Hepatocyte (in vitro differentiated cells): ENCODE measurements at regions not wholly inside any gene's neighbourhood (a gene's known extent, or its start where the extent isn't known, plus 50 kb on each side); places are given as distances from the start of the nearest gene placed in this dataset.

Experiments
- DNase-seq: peaks from one replicate; pipeline ENCODE4 v3.0.0-alpha.2; 2016; ENCODE audit warnings: low spot score
- H2AFZ ChIP-seq: fragments of 200-600 bp; sonication (generic); 2 replicates; pipeline ENCODE4 v1.6.0; 2016; ENCODE audit warnings: antibody characterized with exemption, mild to moderate bottlenecking
- H3K27ac ChIP-seq: fragments of 200-600 bp; sonication (generic); 2 replicates; pipeline ENCODE4 v1.5.1; 2016; ENCODE audit warnings: mild to moderate bottlenecking
- H3K27me3 ChIP-seq: fragments of 200-600 bp; sonication (generic); 2 replicates; pipeline ENCODE4 v1.6.1; 2016
- H3K36me3 ChIP-seq: fragments of 200-600 bp; sonication (generic); replicated peaks from 2 replicates; pipeline ENCODE4 v1.5.1; 2016; ENCODE audit warnings: low read depth; ENCODE audit not compliant: insufficient read depth
- H3K4me1 ChIP-seq: fragments of 200-600 bp; sonication (generic); 2 replicates; pipeline ENCODE4 v1.5.1; 2016; ENCODE audit warnings: mild to moderate bottlenecking, moderate library complexity; ENCODE audit not compliant: insufficient read depth
- H3K4me2 ChIP-seq: fragments of 200-600 bp; sonication (generic); 2 replicates; pipeline ENCODE4 v1.6.0; 2016
- H3K4me3 ChIP-seq: fragments of 200-600 bp; sonication (generic); 2 replicates; pipeline ENCODE4 v1.5.1; 2016; ENCODE audit warnings: mild to moderate bottlenecking
- H3K79me2 ChIP-seq: fragments of 200-600 bp; sonication (generic); 2 replicates; pipeline ENCODE4 v1.6.0; 2017; ENCODE audit warnings: mild to moderate bottlenecking
- H3K9me2 ChIP-seq: fragments of 200-600 bp; sonication (generic); replicated peaks from 2 replicates; pipeline ENCODE4 v1.6.0; 2017; ENCODE audit warnings: mild to moderate bottlenecking; ENCODE audit not compliant: insufficient read depth
- H3K9me3 ChIP-seq: fragments of 200-600 bp; sonication (generic); 2 replicates; pipeline ENCODE4 v1.5.1; 2016; ENCODE audit warnings: low read depth, mild to moderate bottlenecking
- H4K20me1 ChIP-seq: fragments of 200-600 bp; sonication (generic); 2 replicates; pipeline ENCODE4 v1.6.0; 2016; ENCODE audit warnings: mild to moderate bottlenecking; ENCODE audit not compliant: insufficient read depth, poor library complexity, severe bottlenecking
- CTCF ChIP-seq: fragments of 200-600 bp; sonication (generic); IDR thresholded peaks from 2 replicates; pipeline ENCODE4 v1.5.1; 2016; ENCODE audit warnings: antibody characterized with exemption, mild to moderate bottlenecking; ENCODE audit not compliant: poor library complexity
- EZH2 ChIP-seq: fragments of 200-600 bp; sonication (generic); IDR thresholded peaks from 2 replicates; pipeline ENCODE4 v1.6.1; 2016; ENCODE audit warnings: antibody characterized with exemption, mild to moderate bottlenecking, borderline replicate concordance
- EZH2phosphoT487 ChIP-seq: fragments of 200-600 bp; sonication (generic); IDR thresholded peaks from one replicate; pipeline ENCODE4 v1.6.1; 2018; ENCODE audit warnings: antibody characterized with exemption, mild to moderate bottlenecking, low read depth, moderate library complexity; ENCODE audit not compliant: unreplicated experiment, severe bottlenecking
- WGBS: methylation state at CpG from one replicate; pipeline ENCODE4 v1.1.6; 2016; ENCODE audit warnings: low lambda C conversion rate; ENCODE audit errors: missing lambda C conversion rate; 5-methylcytosine and 5-hydroxymethylcytosine counted together

GRCh38 chr1:48102766-48103165, 105.6 kb upstream of the TRABD2B start:
- no peaks in the 10 kb centered on the region for H3K27me3 ChIP-seq
- H3K79me2 ChIP-seq = no peaks in the 10 kb centered on the region
- H3K27ac ChIP-seq = no peak overlapping the region
- no peaks in the 10 kb centered on the region for H3K4me1 ChIP-seq
- H2AFZ ChIP-seq = no peak overlapping the region
- 52% methylated on average over 6 of the region's 6 CpGs for WGBS
- H3K9me3 ChIP-seq = no peaks in the 10 kb centered on the region
- no peak overlapping the region for H3K4me2 ChIP-seq
- H3K36me3 ChIP-seq = no peaks in the 10 kb centered on the region
- TF ChIP-seq CTCF (no peak), EZH2 (no peak), EZH2phosphoT487 (no peak)
- no peak for DNase-seq
- no peaks in the 10 kb centered on the region for H3K9me2 ChIP-seq
- no peak overlapping the region for H3K4me3 ChIP-seq
- H4K20me1 ChIP-seq = no peaks in the 10 kb centered on the region

GRCh38 chr1:48099072-48099773, 102.0 kb upstream of the TRABD2B start:
- 47% methylated on average over 10 of the region's 10 CpGs for WGBS
- Histone ChIP-seq H3K27me3 (no peaks in the 10 kb centered on the region), H3K36me3 (no peaks in the 10 kb centered on the region), H3K4me2 (no peak overlapping the region), H3K9me2 (no peaks in the 10 kb centered on the region), H3K4me1 (no peaks in the 10 kb centered on the region), H3K27ac (no peak overlapping the region), H3K79me2 (no peaks in the 10 kb centered on the region), H2AFZ (no peak overlapping the region), H3K9me3 (no peaks in the 10 kb centered on the region), H3K4me3 (no peak overlapping the region), H4K20me1 (no peaks in the 10 kb centered on the region)
- TF ChIP-seq EZH2 (no peak), EZH2phosphoT487 (no peak), CTCF (no peak)
- no peak for DNase-seq

GRCh38 chr1:48093696-48094528, 96.7 kb upstream of the TRABD2B start:
- Histone ChIP-seq H3K9me2 (no peaks in the 10 kb centered on the region), H3K79me2 (no peaks in the 10 kb centered on the region), H2AFZ (no peak overlapping the region), H3K36me3 (no peaks in the 10 kb centered on the region), H3K27ac (no peak overlapping the region), H3K9me3 (no peaks in the 10 kb centered on the region), H3K4me1 (no peaks in the 10 kb centered on the region), H3K4me3 (no peak overlapping the region), H3K27me3 (no peaks in the 10 kb centered on the region), H3K4me2 (peak overlapping the region; percentile 36), H4K20me1 (no peaks in the 10 kb centered on the region)
- WGBS = 46% methylated on average over 24 of the region's 24 CpGs
- peak; percentile 87 for DNase-seq
- TF ChIP-seq EZH2 = no peak
- peak; percentile 79 for TF ChIP-seq CTCF
- TF ChIP-seq EZH2phosphoT487 = no peak
